Common myeloid progenitor, CD34-positive (primary cell): ENCODE measurements at regions not wholly inside any gene's neighbourhood (a gene's known extent, or its start where the extent isn't known, plus 50 kb on each side); places are given as distances from the start of the nearest gene placed in this dataset.

Experiments used
- CTCF ChIA-PET: fragments of 350-600 bp; sonication (Branson Sonifier 250); formaldehyde crosslinking; loops from one replicate; lab custom pipeline; 2021; ENCODE audit warnings: antibody characterized with exemption; lab: Charles Lee
- POLR2A ChIA-PET: fragments of 350-600 bp; sonication (Branson Sonifier 250); formaldehyde crosslinking; loops from one replicate; lab custom pipeline; 2021; ENCODE audit warnings: antibody characterized with exemption; lab: Charles Lee
- DNase-seq, 3 donors: peaks; one replicate each; pipeline versions ENCODE4 v3.0.0 to v3.0.0-alpha.2; 2013
- H3K27ac ChIP-seq, 2 experiments: 1 replicate in 1 of 2; 2 replicates in 1 of 2; pipeline ENCODE4 v1.7.0; 2013; ENCODE audit warnings: inconsistent platforms in 2 of 2, low read length in 2 of 2, mild to moderate bottlenecking in 2 of 2, low read depth in 1 of 2, moderate library complexity in 1 of 2; ENCODE audit not compliant: severe bottlenecking in 2 of 2, insufficient read depth in 1 of 2, poor library complexity in 1 of 2
- H3K27me3 ChIP-seq, 5 experiments: replicated peaks in 2 of 5; 1 replicate in 3 of 5; 2 replicates in 2 of 5; pipeline versions ENCODE4 v1.6.1 to v1.7.0; 2013; ENCODE audit warnings: low read length in 4 of 5, mild to moderate bottlenecking in 2 of 5, moderate library complexity in 2 of 5, inconsistent platforms in 1 of 5; ENCODE audit not compliant: insufficient read depth in 5 of 5, control insufficient read depth in 4 of 5
- H3K36me3 ChIP-seq, 4 experiments: 1 replicate in 2 of 4; 2 replicates in 2 of 4; pipeline versions ENCODE4 v1.6.1 to v1.7.0; 2013; ENCODE audit warnings: low read length in 3 of 4, control low read depth in 1 of 4, mild to moderate bottlenecking in 1 of 4; ENCODE audit not compliant: control insufficient read depth in 4 of 4, insufficient read depth in 4 of 4
- H3K4me1 ChIP-seq, 4 experiments: 1 replicate in 3 of 4; 2 replicates in 1 of 4; pipeline versions ENCODE4 v1.6.1 to v1.7.1; 2013; ENCODE audit warnings: low read length in 3 of 4, mild to moderate bottlenecking in 3 of 4, control low read depth in 1 of 4, inconsistent platforms in 1 of 4, moderate library complexity in 1 of 4; ENCODE audit not compliant: control insufficient read depth in 4 of 4, insufficient read depth in 4 of 4; ENCODE audit errors: control extremely low read depth in 1 of 4
- H3K4me3 ChIP-seq, 7 experiments: 1 replicate in 4 of 7; 2 replicates in 3 of 7; pipeline versions ENCODE4 v1.5.1 to v1.7.0; 2013; ENCODE audit warnings: mild to moderate bottlenecking in 7 of 7, low read length in 6 of 7, moderate library complexity in 6 of 7, inconsistent platforms in 2 of 7, low read depth in 2 of 7, control low read depth in 1 of 7; ENCODE audit not compliant: insufficient read depth in 4 of 7, control insufficient read depth in 1 of 7; ENCODE audit errors: extremely low read depth in 1 of 7
- H3K9me3 ChIP-seq, 5 experiments: 1 replicate in 4 of 5; 2 replicates in 1 of 5; pipeline versions ENCODE4 v1.6.1 to v1.7.1; 2013; ENCODE audit warnings: low read length in 4 of 5, mild to moderate bottlenecking in 2 of 5, inconsistent platforms in 1 of 5, low read depth in 1 of 5, moderate library complexity in 1 of 5; ENCODE audit not compliant: control insufficient read depth in 4 of 5, insufficient read depth in 2 of 5; ENCODE audit errors: control extremely low read depth in 1 of 5
- WGBS: methylation state at CpG from one replicate; pipeline ENCODE4 v1.1.5; 2013; ENCODE audit not compliant: insufficient coverage; 5-methylcytosine and 5-hydroxymethylcytosine counted together

- H3K27ac ChIP-seq, result no peak overlapping the region
- H3K27me3 ChIP-seq, result peaks cover 0 to 5% (median 0%) of the 10 kb centered on the region in 5 experiments
- H3K4me1 ChIP-seq, result no peaks in the 10 kb centered on the region
- no peaks in the 10 kb centered on the region for H3K36me3 ChIP-seq
- no peak for DNase-seq
- POLR2A ChIA-PET, result no interaction called here
- H3K4me3 ChIP-seq, result no peak overlapping the region
- CTCF ChIA-PET, result no interaction called here
- no peaks in the 10 kb centered on the region for H3K9me3 ChIP-seq
- 63% methylated on average over 3 of the region's 5 CpGs for WGBS
Observed at GRCh38 chr1:57492586-57493226, 68.8 kb upstream of the DAB1 start.

- Histone ChIP-seq H3K4me3 (no peak overlapping the region), H3K27me3 (peaks cover 0 to 5% (median 0%) of the 10 kb centered on the region in 5 experiments), H3K9me3 (no peaks in the 10 kb centered on the region), H3K27ac (no peak overlapping the region), H3K4me1 (no peaks in the 10 kb centered on the region), H3K36me3 (no peaks in the 10 kb centered on the region)
- CTCF ChIA-PET, result no interaction called here
- no peak for DNase-seq
- 91% methylated on average over 3 of the region's 5 CpGs for WGBS
- POLR2A ChIA-PET, result no interaction called here
Observed at GRCh38 chr1:57489358-57490036, 65.6 kb upstream of the DAB1 start.

GRCh38 chr1:57485643-57486042 lies 61.8 kb upstream of the DAB1 start:
- no peaks in the 10 kb centered on the region for H3K9me3 ChIP-seq
- CTCF ChIA-PET, result no interaction called here
- H3K36me3 ChIP-seq, result no peaks in the 10 kb centered on the region
- DNase-seq, result no peak
- WGBS, result 88% methylated on average over 3 of the region's 4 CpGs
- H3K27ac ChIP-seq, result no peak overlapping the region
- no peaks in the 10 kb centered on the region for H3K4me1 ChIP-seq
- POLR2A ChIA-PET, result no interaction called here
- peaks cover 0 to 2% (median 0%) of the 10 kb centered on the region in 5 experiments for H3K27me3 ChIP-seq
- H3K4me3 ChIP-seq, result no peak overlapping the region

- H3K27me3 ChIP-seq, result peaks cover 0 to 2% (median 0%) of the 10 kb centered on the region in 5 experiments
- H3K4me3 ChIP-seq, result no peak overlapping the region
- ChIA-PET CTCF (no interaction called here), POLR2A (no interaction called here)
- no peaks in the 10 kb centered on the region for H3K9me3 ChIP-seq
- no peaks in the 10 kb centered on the region for H3K36me3 ChIP-seq
- no peaks in the 10 kb centered on the region for H3K4me1 ChIP-seq
- H3K27ac ChIP-seq, result no peak overlapping the region
- 93% methylated on average over 1 of the region's 1 CpG for WGBS
- no peak for DNase-seq
Observed at GRCh38 chr1:57483954-57484353, 60.1 kb upstream of the DAB1 start.

GRCh38 chr1:57479471-57479870 lies 55.6 kb upstream of the DAB1 start:
- no peaks in the 10 kb centered on the region for H3K27me3 ChIP-seq
- no peaks in the 10 kb centered on the region for H3K9me3 ChIP-seq
- CTCF ChIA-PET, result no interaction called here
- POLR2A ChIA-PET, result no interaction called here
- DNase-seq, result no peak
- H3K27ac ChIP-seq, result no peak overlapping the region
- H3K36me3 ChIP-seq, result no peaks in the 10 kb centered on the region
- H3K4me1 ChIP-seq, result no peaks in the 10 kb centered on the region
- H3K4me3 ChIP-seq, result no peak overlapping the region

- Histone ChIP-seq H3K4me1 (no peaks in the 10 kb centered on the region), H3K36me3 (no peaks in the 10 kb centered on the region), H3K9me3 (no peaks in the 10 kb centered on the region), H3K27ac (no peak overlapping the region), H3K4me3 (no peak overlapping the region), H3K27me3 (no peaks in the 10 kb centered on the region)
- ChIA-PET CTCF (no interaction called here), POLR2A (no interaction called here)
- DNase-seq, result no peak
- 100% methylated on average over 5 of the region's 5 CpGs for WGBS
Observed at GRCh38 chr1:57475366-57475765, 51.5 kb upstream of the DAB1 start.

- no peak for DNase-seq
- H3K4me3 ChIP-seq, result no peak overlapping the region
- H3K4me1 ChIP-seq, result no peaks in the 10 kb centered on the region
- no peak overlapping the region for H3K27ac ChIP-seq
- no peaks in the 10 kb centered on the region for H3K36me3 ChIP-seq
- CTCF ChIA-PET, result no interaction called here
- POLR2A ChIA-PET, result no interaction called here
- H3K27me3 ChIP-seq, result peaks cover 0 to under 1% (median 0%) of the 10 kb centered on the region in 5 experiments
- no CpG with 5 or more reads among the region's 4 CpGs for WGBS
- no peaks in the 10 kb centered on the region for H3K9me3 ChIP-seq
Observed at GRCh38 chr1:57474137-57474750, 50.4 kb upstream of the DAB1 start.
